HCT116 (cell line): ENCODE measurements at regions not wholly inside any gene's neighbourhood (a gene's known extent, or its start where the extent isn't known, plus 50 kb on each side); places are given as distances from the start of the nearest gene placed in this dataset.

Source experiments
- ATAC-seq: fragments of 200-7000 bp; cut with Tn5 transposase; 2 replicates; pipeline ENCODE4 v1.9.1; 2020; ENCODE audit warnings: mild to moderate bottlenecking, moderate library complexity
- BruUV-seq: library from RNA; stranded (reverse); fragments of 400-500 nt; replicated peaks from 2 replicates; lab custom pipeline; 2021; lab: Mats Ljungman, UMichigan
- CTCF ChIA-PET: fragments of 300-600 bp; sonication (Branson Sonifier 250); formaldehyde crosslinking; loops from one replicate; lab custom pipeline; 2021; ENCODE audit warnings: antibody characterized with exemption; lab: Charles Lee
- POLR2A ChIA-PET: fragments of 300-600, 350-600 bp; sonication (Branson Sonifier 250); formaldehyde crosslinking; loops from one replicate; lab custom pipeline; 2021; ENCODE audit warnings: antibody characterized with exemption; lab: Charles Lee
- RAD21 ChIA-PET, 2 experiments: fragments of 300-600 bp; sonication (Branson Sonifier 250); formaldehyde crosslinking; loops; one replicate each; lab custom pipeline; 2023; ENCODE audit warnings: low total read pairs in 2 of 2; ENCODE audit not compliant: uncharacterized antibody in 2 of 2, unreplicated experiment in 2 of 2, low non-redundant PET in 1 of 2; lab: Charles Lee
- DNase-seq: peaks from one replicate; pipeline ENCODE4 v3.0.0-alpha.2; 2010; ENCODE audit warnings: low read depth, low spot score
- H2AFZ ChIP-seq: fragments of 200-600 bp; shearing (Covaris generic), sonication (generic); 2 replicates; pipeline ENCODE4 v1.6.1; 2017; ENCODE audit warnings: low read depth, mixed run types, mixed read lengths, antibody characterized with exemption, low read length; ENCODE audit not compliant: poor library complexity, severe bottlenecking
- H3K27ac ChIP-seq: 2 replicates; pipeline ENCODE4 v1.5.1; 2012; ENCODE audit warnings: low read depth, low read length
- H3K27me3 ChIP-seq: fragments of 200-600 bp; sonication (generic); 2 replicates; pipeline ENCODE4 v1.6.1; 2016; ENCODE audit warnings: mixed run types, low read length, mixed read lengths; ENCODE audit not compliant: insufficient read depth
- H3K36me3 ChIP-seq, 2 experiments: fragments of 200-500 bp in 1 of 2; fragments of 200-600 bp in 1 of 2; sonication (Bioruptor generic) in 1 of 2; sonication (generic) in 1 of 2; 2 replicates each; pipeline versions ENCODE4 v1.5.1 to v1.6.1; 2014 to 2016; ENCODE audit warnings: low read length in 2 of 2, inconsistent platforms in 1 of 2, mixed read lengths in 1 of 2, mixed run types in 1 of 2; ENCODE audit not compliant: insufficient read depth in 2 of 2, control insufficient read depth in 1 of 2
- H3K4me1 ChIP-seq, 2 experiments: fragments of 200-600 bp in 1 of 2; sonication (generic) in 1 of 2; 2 replicates each; pipeline versions ENCODE4 v1.5.1 to v1.6.1; 2012 to 2017; ENCODE audit warnings: low read length in 2 of 2, inconsistent platforms in 1 of 2, mild to moderate bottlenecking in 1 of 2, mixed read lengths in 1 of 2, mixed run types in 1 of 2, moderate library complexity in 1 of 2; ENCODE audit not compliant: insufficient read depth in 2 of 2, control insufficient read depth in 1 of 2
- H3K4me2 ChIP-seq: fragments of 200-600 bp; sonication (generic); 2 replicates; pipeline ENCODE4 v1.6.1; 2017; ENCODE audit warnings: mixed run types, low read length, mixed read lengths
- H3K4me3 ChIP-seq, 2 experiments: fragments of 200-600 bp in 1 of 2; sonication (generic) in 1 of 2; replicated peaks in 1 of 2; 2 replicates each; pipeline ENCODE4 v1.5.1; 2011 to 2016; ENCODE audit warnings: low read length in 2 of 2, control low read depth in 1 of 2, low read depth in 1 of 2, mild to moderate bottlenecking in 1 of 2, mixed read lengths in 1 of 2, mixed run types in 1 of 2
- H3K79me2 ChIP-seq: fragments of 200-600 bp; sonication (generic); 2 replicates; pipeline ENCODE4 v1.6.1; 2017; ENCODE audit warnings: mild to moderate bottlenecking, mixed run types, low read length, moderate library complexity, mixed read lengths; ENCODE audit not compliant: insufficient read depth
- H3K9ac ChIP-seq: fragments of 200-600 bp; sonication (generic); 2 replicates; pipeline ENCODE4 v1.6.1; 2016; ENCODE audit warnings: low read length, mixed read lengths
- H3K9me2 ChIP-seq: fragments of 200-600 bp; sonication (generic), shearing (Covaris generic); 2 replicates; pipeline ENCODE4 v1.6.1; 2017; ENCODE audit warnings: mixed run types, mild to moderate bottlenecking, moderate library complexity; ENCODE audit not compliant: insufficient read depth
- H3K9me3 ChIP-seq, 2 experiments: fragments of 200-500 bp in 1 of 2; fragments of 200-600 bp in 1 of 2; sonication (Bioruptor generic) in 1 of 2; sonication (generic) in 1 of 2; 2 replicates each; pipeline ENCODE4 v1.6.1; 2014 to 2017; ENCODE audit warnings: low read length in 2 of 2, mixed read lengths in 2 of 2, inconsistent platforms in 1 of 2, low read depth in 1 of 2, mild to moderate bottlenecking in 1 of 2, mixed run types in 1 of 2, moderate library complexity in 1 of 2; ENCODE audit not compliant: control insufficient read depth in 1 of 2, insufficient read depth in 1 of 2
- H4K20me1 ChIP-seq: fragments of 200-600 bp; sonication (generic), shearing (Covaris generic); 2 replicates; pipeline ENCODE4 v1.6.1; 2017; ENCODE audit warnings: mixed run types, mild to moderate bottlenecking, moderate library complexity; ENCODE audit not compliant: insufficient read depth
- CEBPB ChIP-seq: IDR thresholded peaks from 2 replicates; pipeline ENCODE4 v1.6.1; 2012; ENCODE audit warnings: low read depth
- EZH2 ChIP-seq: fragments of 200-600 bp; sonication (generic); IDR thresholded peaks from 2 replicates; pipeline ENCODE4 v1.6.1; 2017; ENCODE audit warnings: antibody characterized with exemption, mixed run types
- FOSL1 ChIP-seq: IDR thresholded peaks from 2 replicates; pipeline ENCODE4 v1.6.1; 2012; ENCODE audit warnings: low read depth
- JUND ChIP-seq: IDR thresholded peaks from 2 replicates; pipeline ENCODE4 v1.6.1; 2012
- POLR2A ChIP-seq: IDR thresholded peaks from 2 replicates; pipeline ENCODE4 v1.7.0; 2011; ENCODE audit warnings: borderline replicate concordance; ENCODE audit not compliant: insufficient read depth, insufficient read length; ENCODE audit errors: extremely low read depth
- POLR2AphosphoS5 ChIP-seq: IDR thresholded peaks from 2 replicates; pipeline ENCODE4 v1.6.1; 2011; ENCODE audit warnings: mild to moderate bottlenecking, low read depth, low read length, moderate library complexity
- RAD21 ChIP-seq: IDR thresholded peaks from 2 replicates; pipeline ENCODE4 v1.6.1; 2012; ENCODE audit warnings: low read depth, mild to moderate bottlenecking
- SP1 ChIP-seq: IDR thresholded peaks from 2 replicates; pipeline ENCODE4 v1.6.1; 2012; ENCODE audit warnings: low read depth
- YY1 ChIP-seq: IDR thresholded peaks from 2 replicates; pipeline ENCODE4 v1.6.1; 2011; ENCODE audit warnings: low read length, low read depth, moderate library complexity, mild to moderate bottlenecking; ENCODE audit not compliant: insufficient replicate concordance; ENCODE audit errors: extremely low read depth
- ZFX ChIP-seq: fragments of 450-650 bp; IDR thresholded peaks from 2 replicates; pipeline ENCODE4 v1.6.1; 2017
- ZNF274 ChIP-seq: fragments of 200-500 bp; sonication (Bioruptor generic); IDR thresholded peaks from 2 replicates; pipeline ENCODE4 v1.6.1; 2014; ENCODE audit warnings: mild to moderate bottlenecking, low read depth, low read length, inconsistent platforms
- intact Hi-C: fragments of 100-400 bp; cut with micrococcal nuclease; formaldehyde crosslinking; loops from 2 replicates; pipeline ENCODE4 v1.10.0; 2022
- TF ChIP-seq, protein P1 (sequence below), 3 experiments: fragments of 200-600 bp in 1 of 3; sonication (generic) in 1 of 3; IDR thresholded peaks in 2 of 3; conservative IDR thresholded peaks in 1 of 3; 2 replicates each; pipeline ENCODE4 v1.5.1; 2012 to 2017; ENCODE audit warnings: low read depth in 2 of 3, low read length in 2 of 3, antibody characterized with exemption in 1 of 3, borderline replicate concordance in 1 of 3, control low read depth in 1 of 3, mild to moderate bottlenecking in 1 of 3, mixed read lengths in 1 of 3, mixed run types in 1 of 3, moderate library complexity in 1 of 3; ENCODE audit not compliant: insufficient read depth in 1 of 3
- TF ChIP-seq, protein P2 (sequence below): IDR thresholded peaks from 2 replicates; pipeline ENCODE4 v1.6.1; 2012; ENCODE audit warnings: low read depth
- TF ChIP-seq, protein P3 (sequence below): IDR thresholded peaks from 2 replicates; pipeline ENCODE4 v1.6.1; 2012
- TF ChIP-seq, protein P4 (sequence below): IDR thresholded peaks from 2 replicates; pipeline ENCODE4 v1.6.1; 2012

DNA sequence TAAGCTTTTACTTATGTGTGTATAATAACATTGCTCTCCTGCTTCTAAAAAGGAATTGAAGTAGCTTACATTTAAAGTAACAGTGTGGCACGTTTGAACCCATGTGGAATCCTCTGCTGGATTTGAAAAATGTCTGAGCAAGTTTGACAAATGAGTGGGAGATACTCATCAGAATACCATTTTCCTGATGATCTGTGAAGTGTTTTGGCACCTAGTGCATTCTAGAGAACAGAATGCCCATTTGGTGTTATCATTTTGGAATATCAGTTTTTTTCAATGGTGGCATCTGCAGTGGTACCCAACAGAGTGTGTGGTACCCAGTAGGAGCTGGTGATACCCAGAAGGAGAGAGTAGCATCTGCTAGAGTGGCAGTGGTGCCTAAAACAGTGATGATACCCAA is 471.1 kb downstream of the PLK2 start:
- POLR2A ChIA-PET = no interaction called here

More for the DNA sequence above, 471.1 kb downstream of the PLK2 start:
- Histone ChIP-seq H4K20me1 (no peaks in the 10 kb centered on the region), H3K9ac (no peak overlapping the region), H3K4me1 (peaks cover 0 to 20% of the 10 kb centered on the region in 2 experiments; a peak in 2 of 4 replicates), H2AFZ (peak overlapping the region; percentile 71), H3K9me2 (no peaks in the 10 kb centered on the region), H3K4me2 (no peak overlapping the region; the same call in 1 of the 2 replicates), H3K27me3 (no peaks in the 10 kb centered on the region), H3K79me2 (no peaks in the 10 kb centered on the region), H3K4me3 (no peak overlapping the region), H3K27ac (no peak overlapping the region), H3K36me3 (no peaks in the 10 kb centered on the region), H3K9me3 (no peaks in the 10 kb centered on the region)
- TF ChIP-seq ZNF274 (no peak), CEBPB (no peak), POLR2A (no peak), ZFX (no peak), YY1 (no peak), FOSL1 (no peak), SP1 (no peak), RAD21 (no peak), POLR2AphosphoS5 (no peak), JUND (no peak), EZH2 (no peak)
- TF ChIP-seq, protein P1, sequence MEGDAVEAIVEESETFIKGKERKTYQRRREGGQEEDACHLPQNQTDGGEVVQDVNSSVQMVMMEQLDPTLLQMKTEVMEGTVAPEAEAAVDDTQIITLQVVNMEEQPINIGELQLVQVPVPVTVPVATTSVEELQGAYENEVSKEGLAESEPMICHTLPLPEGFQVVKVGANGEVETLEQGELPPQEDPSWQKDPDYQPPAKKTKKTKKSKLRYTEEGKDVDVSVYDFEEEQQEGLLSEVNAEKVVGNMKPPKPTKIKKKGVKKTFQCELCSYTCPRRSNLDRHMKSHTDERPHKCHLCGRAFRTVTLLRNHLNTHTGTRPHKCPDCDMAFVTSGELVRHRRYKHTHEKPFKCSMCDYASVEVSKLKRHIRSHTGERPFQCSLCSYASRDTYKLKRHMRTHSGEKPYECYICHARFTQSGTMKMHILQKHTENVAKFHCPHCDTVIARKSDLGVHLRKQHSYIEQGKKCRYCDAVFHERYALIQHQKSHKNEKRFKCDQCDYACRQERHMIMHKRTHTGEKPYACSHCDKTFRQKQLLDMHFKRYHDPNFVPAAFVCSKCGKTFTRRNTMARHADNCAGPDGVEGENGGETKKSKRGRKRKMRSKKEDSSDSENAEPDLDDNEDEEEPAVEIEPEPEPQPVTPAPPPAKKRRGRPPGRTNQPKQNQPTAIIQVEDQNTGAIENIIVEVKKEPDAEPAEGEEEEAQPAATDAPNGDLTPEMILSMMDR (IDR thresholded peaks at IDR 0.05 in 2 of 3, conservative IDR thresholded peaks at IDR 0.05 in 1 of 3; ENCODE audit: borderline replicate concordance in 1 of 3, insufficient read depth in 1 of 3, low read depth in 2 of 3, low read length in 2 of 3) = no peak
- TF ChIP-seq, protein P2, sequence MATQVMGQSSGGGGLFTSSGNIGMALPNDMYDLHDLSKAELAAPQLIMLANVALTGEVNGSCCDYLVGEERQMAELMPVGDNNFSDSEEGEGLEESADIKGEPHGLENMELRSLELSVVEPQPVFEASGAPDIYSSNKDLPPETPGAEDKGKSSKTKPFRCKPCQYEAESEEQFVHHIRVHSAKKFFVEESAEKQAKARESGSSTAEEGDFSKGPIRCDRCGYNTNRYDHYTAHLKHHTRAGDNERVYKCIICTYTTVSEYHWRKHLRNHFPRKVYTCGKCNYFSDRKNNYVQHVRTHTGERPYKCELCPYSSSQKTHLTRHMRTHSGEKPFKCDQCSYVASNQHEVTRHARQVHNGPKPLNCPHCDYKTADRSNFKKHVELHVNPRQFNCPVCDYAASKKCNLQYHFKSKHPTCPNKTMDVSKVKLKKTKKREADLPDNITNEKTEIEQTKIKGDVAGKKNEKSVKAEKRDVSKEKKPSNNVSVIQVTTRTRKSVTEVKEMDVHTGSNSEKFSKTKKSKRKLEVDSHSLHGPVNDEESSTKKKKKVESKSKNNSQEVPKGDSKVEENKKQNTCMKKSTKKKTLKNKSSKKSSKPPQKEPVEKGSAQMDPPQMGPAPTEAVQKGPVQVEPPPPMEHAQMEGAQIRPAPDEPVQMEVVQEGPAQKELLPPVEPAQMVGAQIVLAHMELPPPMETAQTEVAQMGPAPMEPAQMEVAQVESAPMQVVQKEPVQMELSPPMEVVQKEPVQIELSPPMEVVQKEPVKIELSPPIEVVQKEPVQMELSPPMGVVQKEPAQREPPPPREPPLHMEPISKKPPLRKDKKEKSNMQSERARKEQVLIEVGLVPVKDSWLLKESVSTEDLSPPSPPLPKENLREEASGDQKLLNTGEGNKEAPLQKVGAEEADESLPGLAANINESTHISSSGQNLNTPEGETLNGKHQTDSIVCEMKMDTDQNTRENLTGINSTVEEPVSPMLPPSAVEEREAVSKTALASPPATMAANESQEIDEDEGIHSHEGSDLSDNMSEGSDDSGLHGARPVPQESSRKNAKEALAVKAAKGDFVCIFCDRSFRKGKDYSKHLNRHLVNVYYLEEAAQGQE = no peak
- TF ChIP-seq, protein P3, sequence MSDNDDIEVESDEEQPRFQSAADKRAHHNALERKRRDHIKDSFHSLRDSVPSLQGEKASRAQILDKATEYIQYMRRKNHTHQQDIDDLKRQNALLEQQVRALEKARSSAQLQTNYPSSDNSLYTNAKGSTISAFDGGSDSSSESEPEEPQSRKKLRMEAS = no peak
- TF ChIP-seq, protein P4, sequence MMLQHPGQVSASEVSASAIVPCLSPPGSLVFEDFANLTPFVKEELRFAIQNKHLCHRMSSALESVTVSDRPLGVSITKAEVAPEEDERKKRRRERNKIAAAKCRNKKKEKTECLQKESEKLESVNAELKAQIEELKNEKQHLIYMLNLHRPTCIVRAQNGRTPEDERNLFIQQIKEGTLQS = no peak
- no peak for ATAC-seq
- intact Hi-C loops = no loop called here
- DNase-seq = no peak
- ChIA-PET RAD21 (no interaction called here), CTCF (no interaction called here)
- BruUV-seq = no TSS peak
